HG02852 (cell line): ENCODE measurements at regions not wholly inside any gene's neighbourhood (a gene's known extent, or its start where the extent isn't known, plus 50 kb on each side); places are given as distances from the start of the nearest gene placed in this dataset.
"Not testable (repeated sequence)": the region's sequence is repeated elsewhere in the genome, so short reads cannot be mapped to it uniquely, and the experiment has no call there.

Experiments
- ATAC-seq: cut with Tn5 transposase; IDR thresholded peaks from one replicate; pipeline ENCODE4 v1.9.1; 2021; ENCODE audit warnings: mild to moderate bottlenecking, moderate library complexity; ENCODE audit not compliant: unreplicated experiment

- no peak for ATAC-seq
Measured at GRCh38 chr12:107570721-107571120, 114.9 kb upstream of the PWP1 start.

- ATAC-seq: no peak
Measured at GRCh38 chr12:107571492-107571891, 114.1 kb upstream of the PWP1 start.

- ATAC-seq: no peak
Measured at GRCh38 chr12:107574691-107575090, 110.9 kb upstream of the PWP1 start.

GRCh38 chr12:107580750-107581618 lies 104.6 kb upstream of the PWP1 start:
- no peak for ATAC-seq

- ATAC-seq: no peak
Measured at GRCh38 chr12:107581619-107582015, 104.0 kb upstream of the PWP1 start.

GRCh38 chr12:107583551-107583950 lies 102.0 kb upstream of the PWP1 start:
- ATAC-seq: no peak

GRCh38 chr12:107584563-107584962 lies 101.0 kb upstream of the PWP1 start:
- no peak for ATAC-seq

GRCh38 chr12:107586256-107586970 lies 99.2 kb upstream of the PWP1 start:
- ATAC-seq: no peak

GRCh38 chr12:107590413-107590812 lies 95.2 kb upstream of the PWP1 start:
- no peak for ATAC-seq

GRCh38 chr12:107590814-107591375 lies 94.7 kb upstream of the PWP1 start:
- no peak for ATAC-seq

GRCh38 chr12:107593713-107594381 lies 91.8 kb upstream of the PWP1 start:
- ATAC-seq: no peak

- ATAC-seq: no peak
Measured at GRCh38 chr12:107594995-107595394, 90.6 kb upstream of the PWP1 start.

GRCh38 chr12:107597695-107598410 lies 87.7 kb upstream of the PWP1 start:
- ATAC-seq: no peak

GRCh38 chr12:107598906-107599305 lies 86.7 kb upstream of the PWP1 start:
- ATAC-seq: no peak

- no peak for ATAC-seq
Measured at GRCh38 chr12:107600581-107601144, 84.9 kb upstream of the PWP1 start.

GRCh38 chr12:107602446-107602845 lies 83.2 kb upstream of the PWP1 start:
- ATAC-seq: no peak

- no peak for ATAC-seq
Measured at GRCh38 chr12:107605293-107605692, 80.3 kb upstream of the PWP1 start.

GRCh38 chr12:107607464-107608392 lies 77.9 kb upstream of the PWP1 start:
- ATAC-seq: no peak

- ATAC-seq: not testable (repeated sequence)
Measured at GRCh38 chr12:107608779-107609178, 76.8 kb upstream of the PWP1 start.
